IMR-90 (cell line): ENCODE measurements at regions not wholly inside any gene's neighbourhood (a gene's known extent, or its start where the extent isn't known, plus 50 kb on each side); places are given as distances from the start of the nearest gene placed in this dataset.

Experiments
- ATAC-seq: fragments of 200-7000 bp; cut with Tn5 transposase; 2 replicates; pipeline ENCODE4 v1.9.1; 2020; ENCODE audit warnings: low read depth, mild to moderate bottlenecking, moderate library complexity
- BruUV-seq: library from RNA; stranded (reverse); fragments of 400-500 nt; replicated peaks from 2 replicates; lab custom pipeline; 2021; lab: Mats Ljungman, UMichigan
- CTCF ChIA-PET: fragments of 300-600 bp; formaldehyde crosslinking; extraction: SDS; loops from one replicate; lab custom pipeline; 2021; ENCODE audit warnings: antibody characterized with exemption; lab: Yijun Ruan, JAX
- POLR2A ChIA-PET: fragments of 300-600 bp; sonication (Branson Sonifier 250); formaldehyde crosslinking; loops from one replicate; lab custom pipeline; 2022; ENCODE audit warnings: antibody characterized with exemption; ENCODE audit not compliant: unreplicated experiment; lab: Charles Lee
- DNase-seq: peaks from one replicate; pipeline ENCODE4 v3.0.0; 2013
- H2AFZ ChIP-seq: replicated peaks from 2 replicates; pipeline ENCODE3; 2013; ENCODE audit warnings: low read length, mild to moderate bottlenecking; ENCODE audit not compliant: poor library complexity
- H2AK5ac ChIP-seq: 2 replicates; pipeline ENCODE4 v1.6.1; 2013; ENCODE audit warnings: low read depth, low read length, inconsistent platforms
- H2AK9ac ChIP-seq: replicated peaks from 2 replicates; pipeline ENCODE3; 2013; ENCODE audit warnings: mild to moderate bottlenecking, low read depth, low read length, moderate library complexity; ENCODE audit not compliant: poor library complexity
- H2BK120ac ChIP-seq: 2 replicates; pipeline ENCODE4 v1.6.1; 2013; ENCODE audit warnings: low read depth, low read length, inconsistent platforms
- H2BK15ac ChIP-seq: 3 replicates; pipeline ENCODE4 v1.6.1; 2013; ENCODE audit warnings: low read depth, low read length, inconsistent platforms
- H2BK20ac ChIP-seq: 2 replicates; pipeline ENCODE4 v1.6.1; 2013; ENCODE audit warnings: low read depth, mild to moderate bottlenecking, inconsistent platforms, low read length, moderate library complexity
- H2BK5ac ChIP-seq: 2 replicates; pipeline ENCODE4 v1.6.1; 2013; ENCODE audit warnings: mild to moderate bottlenecking, low read depth, low read length, inconsistent platforms; ENCODE audit not compliant: poor library complexity, severe bottlenecking
- H3K14ac ChIP-seq: replicated peaks from 2 replicates; pipeline ENCODE4 v1.6.1; 2013; ENCODE audit warnings: low read depth, low read length, inconsistent platforms
- H3K18ac ChIP-seq: 2 replicates; pipeline ENCODE4 v1.6.1; 2013; ENCODE audit warnings: low read depth, low read length, control low read depth
- H3K23ac ChIP-seq: 2 replicates; pipeline ENCODE4 v1.6.1; 2013; ENCODE audit warnings: low read depth, low read length, inconsistent platforms
- H3K27ac ChIP-seq: 2 replicates; pipeline ENCODE4 v1.5.1; 2013; ENCODE audit warnings: mild to moderate bottlenecking, control low read depth, low read length; ENCODE audit not compliant: insufficient read depth
- H3K27me3 ChIP-seq: 2 replicates; pipeline ENCODE4 v1.6.1; 2013; ENCODE audit warnings: low read length; ENCODE audit not compliant: control insufficient read depth, insufficient read depth
- H3K36me3 ChIP-seq: 2 replicates; pipeline ENCODE4 v1.6.1; 2013; ENCODE audit warnings: low read length, mixed read lengths; ENCODE audit not compliant: control insufficient read depth, insufficient read depth
- H3K4ac ChIP-seq: 2 replicates; pipeline ENCODE4 v1.6.1; 2013; ENCODE audit warnings: low read depth, low read length, inconsistent platforms
- H3K4me1 ChIP-seq: 2 replicates; pipeline ENCODE4 v1.6.1; 2013; ENCODE audit warnings: low read length, mixed read lengths; ENCODE audit not compliant: control insufficient read depth, insufficient read depth
- H3K4me2 ChIP-seq: 2 replicates; pipeline ENCODE4 v1.6.1; 2013; ENCODE audit warnings: low read depth, mild to moderate bottlenecking, control low read depth, low read length, moderate library complexity
- H3K4me3 ChIP-seq: 2 replicates; pipeline ENCODE4 v1.5.1; 2013; ENCODE audit warnings: low read depth, mild to moderate bottlenecking, control low read depth, low read length, moderate library complexity; ENCODE audit not compliant: insufficient read depth
- H3K56ac ChIP-seq: 2 replicates; pipeline ENCODE4 v1.6.1; 2013; ENCODE audit warnings: low read length, inconsistent platforms; ENCODE audit not compliant: insufficient read depth; ENCODE audit errors: extremely low read depth
- H3K79me1 ChIP-seq, 2 experiments: 2 replicates each; pipeline ENCODE4 v1.6.1; 2013; ENCODE audit warnings: low read length in 2 of 2, inconsistent platforms in 1 of 2, low read depth in 1 of 2
- H3K9ac ChIP-seq: 2 replicates; pipeline ENCODE4 v1.6.1; 2013; ENCODE audit warnings: low read depth, low read length, control low read depth
- H3K9me1 ChIP-seq: 2 replicates; pipeline ENCODE4 v1.6.1; 2013; ENCODE audit warnings: low read length, inconsistent platforms; ENCODE audit not compliant: insufficient read depth
- H3K9me3 ChIP-seq: 2 replicates; pipeline ENCODE4 v1.6.1; 2013; ENCODE audit warnings: low read length; ENCODE audit not compliant: control insufficient read depth, insufficient read depth
- H4K20me1 ChIP-seq: 2 replicates; pipeline ENCODE4 v1.6.1; 2013; ENCODE audit warnings: low read length, inconsistent platforms; ENCODE audit not compliant: insufficient read depth
- H4K5ac ChIP-seq: 2 replicates; pipeline ENCODE4 v1.6.1; 2013; ENCODE audit warnings: mild to moderate bottlenecking, low read depth, low read length, control low read depth
- H4K8ac ChIP-seq, 2 experiments: 2 replicates each; pipeline ENCODE4 v1.6.1; 2013; ENCODE audit warnings: low read depth in 2 of 2, low read length in 2 of 2, control low read depth in 1 of 2, inconsistent platforms in 1 of 2
- H4K91ac ChIP-seq: 2 replicates; pipeline ENCODE4 v1.6.1; 2013; ENCODE audit warnings: low read depth, low read length, inconsistent platforms; ENCODE audit not compliant: insufficient read depth
- BHLHE40 ChIP-seq: fragments of 150-350 bp; IDR thresholded peaks from 2 replicates; pipeline ENCODE4 v1.6.1; 2016; ENCODE audit warnings: mild to moderate bottlenecking, low read depth, low read length
- FOS ChIP-seq: fragments of 150-350 bp; IDR thresholded peaks from 2 replicates; pipeline ENCODE4 v1.6.1; 2016; ENCODE audit warnings: low read depth, low read length
- MAZ ChIP-seq: IDR thresholded peaks from 2 replicates; pipeline ENCODE4 v1.6.1; 2012; ENCODE audit warnings: low read depth, mild to moderate bottlenecking, low read length, improper control_type of control experiment, moderate library complexity, borderline replicate concordance
- POLR2A ChIP-seq: IDR thresholded peaks from 2 replicates; pipeline ENCODE4 v1.6.1; 2012; ENCODE audit warnings: mild to moderate bottlenecking, low read depth, low read length
- USF2 ChIP-seq: fragments of 150-350 bp; IDR thresholded peaks from 2 replicates; pipeline ENCODE4 v1.6.1; 2017; ENCODE audit warnings: mild to moderate bottlenecking, antibody characterized with exemption, low read length, low read depth
- WGBS, 2 experiments: methylation state at CpG; one replicate each; pipeline versions ENCODE4 v1.1.5 to v1.1.7; 2013; ENCODE audit warnings: missing lambda C conversion rate in 2 of 2; ENCODE audit not compliant: insufficient read length in 1 of 2; ENCODE audit errors: extremely low coverage in 2 of 2; 5-methylcytosine and 5-hydroxymethylcytosine counted together
- dilution Hi-C: fragments of 300-500 bp; cut with HindIII; formaldehyde crosslinking; loops from one replicate; pipeline ENCODE4 v1.14.3; 2018; ENCODE audit warnings: low sequenced_read_pairs; ENCODE audit not compliant: unreplicated experiment
- in situ Hi-C: fragments of 300-500 bp; cut with MboI; formaldehyde crosslinking; loops from 3 replicates; pipeline ENCODE4 v1.14.3; 2019; ENCODE audit warnings: low sequenced_read_pairs, inconsistent platforms, mixed read lengths
- intact Hi-C: fragments of 100-400 bp; cut with micrococcal nuclease; formaldehyde crosslinking; loops from 2 replicates; pipeline ENCODE4 v1.10.0; 2022

DNA sequence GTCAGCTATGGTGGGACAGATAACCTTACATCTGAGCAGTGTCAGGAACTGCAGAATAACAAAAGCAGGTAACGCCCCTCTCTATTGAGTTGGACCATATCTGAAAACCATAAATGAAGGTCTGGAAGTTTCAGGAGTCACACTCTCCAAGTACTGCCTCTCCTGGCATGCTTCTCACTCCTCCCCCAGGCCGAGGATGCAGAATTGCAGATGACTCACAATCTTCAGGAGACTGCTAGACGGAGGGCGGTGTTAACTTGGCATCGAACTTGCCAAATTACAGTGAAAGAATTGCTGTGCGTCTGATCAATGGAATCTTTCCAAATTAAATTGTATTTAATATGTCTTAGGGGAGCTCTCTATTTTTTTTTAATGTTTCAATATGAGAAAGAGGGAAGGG is 67.1 kb upstream of the TRIM2 start:
- ATAC-seq (peak; percentile 92), DNase-seq (peak; percentile 83)
- TF ChIP-seq MAZ (peak; percentile 25; the same call in 1 of the 2 replicates), FOS (peak; percentile 44; the same call in 1 of the 2 replicates), USF2 (no peak), POLR2A (no peak), BHLHE40 (peak; percentile 45; the same call in 1 of the 2 replicates)
- Histone ChIP-seq H2BK20ac (no peak overlapping the region), H3K36me3 (no peaks in the 10 kb centered on the region), H2BK15ac (no peak overlapping the region), H3K56ac (no peak overlapping the region), H3K79me1 (no peaks in the 10 kb centered on the region), H4K91ac (no peak overlapping the region), H2AK9ac (no peak overlapping the region), H4K8ac (no peak overlapping the region), H3K18ac (no peak overlapping the region), H3K4me1 (peaks cover 3% of the 10 kb centered on the region; the same call in 1 of the 2 replicates), H3K9me3 (no peaks in the 10 kb centered on the region), H3K9ac (no peak overlapping the region), H3K23ac (no peak overlapping the region), H3K27me3 (no peaks in the 10 kb centered on the region), H3K9me1 (no peaks in the 10 kb centered on the region), H4K20me1 (no peaks in the 10 kb centered on the region), H3K4me3 (no peak overlapping the region), H3K4me2 (no peak overlapping the region), H2BK5ac (no peak overlapping the region), H4K5ac (no peak overlapping the region), H3K14ac (no peak overlapping the region), H2BK120ac (no peak overlapping the region), H3K27ac (no peak overlapping the region), H2AFZ (no peak overlapping the region), H2AK5ac (no peak overlapping the region), H3K4ac (no peak overlapping the region)
- in situ Hi-C loops, result no loop called here
- BruUV-seq, result no TSS peak
- ChIA-PET POLR2A (no interaction called here), CTCF (no interaction called here)
- dilution Hi-C loops, result no loop called here
- WGBS, 2 experiments, result no CpG with 5 or more reads among the region's 6 CpGs
- intact Hi-C loops, result no loop called here
